Astrocyte (in vitro differentiated cells and primary cell): ENCODE measurements at regions not wholly inside any gene's neighbourhood (a gene's known extent, or its start where the extent isn't known, plus 50 kb on each side); places are given as distances from the start of the nearest gene placed in this dataset.

Source experiments
- DNase-seq: peaks from one replicate; pipeline ENCODE4 v3.0.0-alpha.2; 2010; ENCODE audit warnings: low read depth
- FAIRE-seq: peaks from 2 replicates; lab custom pipeline; 2011; peaks lifted over from hg19 to GRCh38; lab: Jason Lieb, UNC
- H2AFZ ChIP-seq: 2 replicates; pipeline ENCODE4 v1.6.0; 2012; ENCODE audit warnings: low read depth, low read length, inconsistent platforms
- H3K27ac ChIP-seq: 2 replicates; pipeline ENCODE4 v1.5.1; 2011; ENCODE audit warnings: low read depth, low read length, inconsistent platforms
- H3K27me3 ChIP-seq: 2 replicates; pipeline ENCODE4 v1.6.0; 2011; ENCODE audit warnings: low read length, inconsistent platforms; ENCODE audit not compliant: insufficient read depth
- H3K36me3 ChIP-seq: 2 replicates; pipeline ENCODE4 v1.5.1; 2011; ENCODE audit warnings: low read length, inconsistent platforms; ENCODE audit not compliant: insufficient read depth
- H3K4me1 ChIP-seq: 2 replicates; pipeline ENCODE4 v1.5.1; 2011; ENCODE audit warnings: low read length, inconsistent platforms; ENCODE audit not compliant: insufficient read depth
- H3K4me2 ChIP-seq: 2 replicates; pipeline ENCODE4 v1.6.0; 2012; ENCODE audit warnings: low read length, inconsistent platforms
- H3K4me3 ChIP-seq: 2 replicates; pipeline ENCODE4 v1.5.1; 2011; ENCODE audit warnings: low read depth, mild to moderate bottlenecking, low read length, inconsistent platforms; ENCODE audit not compliant: insufficient read depth
- H3K79me2 ChIP-seq: 2 replicates; pipeline ENCODE4 v1.6.0; 2012; ENCODE audit warnings: mild to moderate bottlenecking, low read length, inconsistent platforms; ENCODE audit not compliant: insufficient read depth
- H3K9ac ChIP-seq: 2 replicates; pipeline ENCODE4 v1.6.0; 2012; ENCODE audit warnings: mild to moderate bottlenecking, low read length, inconsistent platforms
- H3K9me3 ChIP-seq: 2 replicates; pipeline ENCODE4 v1.5.1; 2012; ENCODE audit warnings: low read depth, mild to moderate bottlenecking, low read length, inconsistent platforms; ENCODE audit not compliant: insufficient read depth
- H4K20me1 ChIP-seq: 2 replicates; pipeline ENCODE4 v1.6.0; 2012; ENCODE audit warnings: low read length, inconsistent platforms; ENCODE audit not compliant: insufficient read depth
- H3K27ac Mint-ChIP-seq: one replicate; pipeline ENCODE4 v1.8.0; 2021; ENCODE audit warnings: mild to moderate bottlenecking, mixed read lengths; ENCODE audit not compliant: unreplicated experiment
- H3K27me3 Mint-ChIP-seq: one replicate; pipeline ENCODE4 v1.8.0; 2021; ENCODE audit warnings: low read depth, mixed read lengths; ENCODE audit not compliant: unreplicated experiment
- H3K36me3 Mint-ChIP-seq: one replicate; pipeline ENCODE4 v1.8.0; 2021; ENCODE audit warnings: low read depth, mixed read lengths; ENCODE audit not compliant: unreplicated experiment
- H3K4me1 Mint-ChIP-seq: one replicate; pipeline ENCODE4 v1.8.0; 2021; ENCODE audit warnings: low read depth, mixed read lengths; ENCODE audit not compliant: unreplicated experiment
- H3K4me3 Mint-ChIP-seq: one replicate; pipeline ENCODE4 v1.8.0; 2021; ENCODE audit warnings: mild to moderate bottlenecking, moderate library complexity, mixed read lengths; ENCODE audit not compliant: unreplicated experiment
- H3K9me3 Mint-ChIP-seq: one replicate; pipeline ENCODE4 v1.8.0; 2021; ENCODE audit warnings: mild to moderate bottlenecking, mixed read lengths; ENCODE audit not compliant: unreplicated experiment
- CTCF ChIP-seq: IDR thresholded peaks from 2 replicates; pipeline ENCODE4 v1.5.1; 2011; ENCODE audit warnings: low read depth, mild to moderate bottlenecking, inconsistent platforms, low read length, moderate library complexity; ENCODE audit not compliant: insufficient read depth
- EZH2 ChIP-seq: IDR thresholded peaks from 2 replicates; pipeline ENCODE4 v1.6.1; 2012; ENCODE audit warnings: mild to moderate bottlenecking, low read length, inconsistent platforms; ENCODE audit not compliant: insufficient read depth

- DNase-seq (no peak), FAIRE-seq (no peak)
- H3K9me3 ChIP-seq = no peaks in the 10 kb centered on the region
- no peaks in the 10 kb centered on the region for H3K79me2 ChIP-seq
- no peaks in the 10 kb centered on the region for H3K36me3 ChIP-seq
- H3K4me1 ChIP-seq = no peaks in the 10 kb centered on the region
- H2AFZ ChIP-seq = no peak overlapping the region
- no peak for TF ChIP-seq CTCF
- no peak for TF ChIP-seq EZH2
- Mint-ChIP-seq H3K4me3 (no peak overlapping the region), H3K27me3 (peaks cover 2% of the 10 kb centered on the region), H3K4me1 (no peaks in the 10 kb centered on the region), H3K9me3 (peaks cover 4% of the 10 kb centered on the region), H3K36me3 (peaks cover 2% of the 10 kb centered on the region), H3K27ac (no peak overlapping the region)
- no peak overlapping the region for H3K4me3 ChIP-seq
- no peak overlapping the region for H3K4me2 ChIP-seq
- no peak overlapping the region for H3K9ac ChIP-seq
- no peaks in the 10 kb centered on the region for H4K20me1 ChIP-seq
- no peak overlapping the region for H3K27ac ChIP-seq
- H3K27me3 ChIP-seq = no peaks in the 10 kb centered on the region
Observed at GRCh38 chr20:52589251-52589812, 382.8 kb upstream of the TSHZ2 start.

GRCh38 chr20:52586660-52587059 lies 385.5 kb upstream of the TSHZ2 start:
- no peak overlapping the region for H3K4me3 ChIP-seq
- no peaks in the 10 kb centered on the region for H3K36me3 ChIP-seq
- no peaks in the 10 kb centered on the region for H3K9me3 ChIP-seq
- DNase-seq (no peak), FAIRE-seq (no peak)
- no peaks in the 10 kb centered on the region for H3K36me3 Mint-ChIP-seq
- H3K4me2 ChIP-seq = no peak overlapping the region
- H3K79me2 ChIP-seq = no peaks in the 10 kb centered on the region
- H3K27ac Mint-ChIP-seq = no peak overlapping the region
- H3K27me3 Mint-ChIP-seq = no peaks in the 10 kb centered on the region
- TF ChIP-seq EZH2 (no peak), CTCF (no peak)
- H3K9ac ChIP-seq = no peak overlapping the region
- H3K4me1 Mint-ChIP-seq = no peaks in the 10 kb centered on the region
- H3K27me3 ChIP-seq = no peaks in the 10 kb centered on the region
- H3K9me3 Mint-ChIP-seq = peaks cover 2% of the 10 kb centered on the region
- H3K4me3 Mint-ChIP-seq = no peak overlapping the region
- H2AFZ ChIP-seq = no peak overlapping the region
- no peak overlapping the region for H3K27ac ChIP-seq
- H3K4me1 ChIP-seq = no peaks in the 10 kb centered on the region
- H4K20me1 ChIP-seq = no peaks in the 10 kb centered on the region

GRCh38 chr20:52585333-52585732 lies 386.8 kb upstream of the TSHZ2 start:
- Mint-ChIP-seq H3K36me3 (no peaks in the 10 kb centered on the region), H3K4me3 (no peak overlapping the region), H3K27me3 (peaks cover 3% of the 10 kb centered on the region), H3K4me1 (no peaks in the 10 kb centered on the region), H3K9me3 (peaks cover 4% of the 10 kb centered on the region), H3K27ac (no peak overlapping the region)
- TF ChIP-seq EZH2 (no peak), CTCF (no peak)
- Histone ChIP-seq H3K27ac (no peak overlapping the region), H3K79me2 (no peaks in the 10 kb centered on the region), H3K4me1 (no peaks in the 10 kb centered on the region), H3K36me3 (no peaks in the 10 kb centered on the region), H3K27me3 (no peaks in the 10 kb centered on the region), H4K20me1 (no peaks in the 10 kb centered on the region), H3K9me3 (no peaks in the 10 kb centered on the region), H3K4me3 (no peak overlapping the region), H3K4me2 (no peak overlapping the region), H2AFZ (no peak overlapping the region), H3K9ac (no peak overlapping the region)
- FAIRE-seq (no peak), DNase-seq (no peak)
